Right atrium auricular region (tissue), 2 donors: ENCODE measurements at regions not wholly inside any gene's neighbourhood (a gene's known extent, or its start where the extent isn't known, plus 50 kb on each side); places are given as distances from the start of the nearest gene placed in this dataset.

Experiments
- DNase-seq: peaks from one replicate; pipeline ENCODE4 v3.0.0-alpha.2; 2019; ENCODE audit warnings: low spot score
- H3K27ac ChIP-seq, 2 donors: fragments of 200-600 bp; sonication (generic); 1 replicate in 1 of 2; 2 replicates in 1 of 2; pipeline ENCODE4 v1.5.1; 2016 to 2019
- H3K27me3 ChIP-seq, 2 donors: fragments of 200-600 bp; sonication (generic); one replicate each; pipeline versions ENCODE4 v1.5.1 to v1.6.0; 2017 to 2019
- H3K36me3 ChIP-seq: fragments of 200-600 bp; sonication (generic); one replicate; pipeline ENCODE4 v1.5.1; 2016
- H3K4me1 ChIP-seq, 2 donors: fragments of 200-600 bp; sonication (generic); one replicate each; pipeline versions ENCODE4 v1.5.1 to v1.6.0; 2017 to 2019
- H3K4me3 ChIP-seq, 2 donors: fragments of 200-600 bp; sonication (generic); 1 replicate in 1 of 2; 2 replicates in 1 of 2; pipeline ENCODE4 v1.5.1; 2017 to 2019; ENCODE audit warnings: mild to moderate bottlenecking in 1 of 2, moderate library complexity in 1 of 2
- H3K9me3 ChIP-seq, 2 donors: fragments of 200-600 bp; sonication (generic); one replicate each; pipeline ENCODE4 v1.5.1; 2019
- CTCF ChIP-seq, 2 donors: fragments of 200-600 bp; sonication (generic); IDR thresholded peaks; one replicate each; pipeline ENCODE4 v1.5.1; 2019; ENCODE audit warnings: antibody characterized with exemption in 2 of 2

- no peak for DNase-seq
- no peaks in the 10 kb centered on the region for H3K4me1 ChIP-seq
- no peak for TF ChIP-seq CTCF (IDR thresholded peaks at IDR 0.05)
These were observed 71.1 kb upstream of the SH3PXD2B start for GRCh38 chr5:172525307-172525995.

DNA sequence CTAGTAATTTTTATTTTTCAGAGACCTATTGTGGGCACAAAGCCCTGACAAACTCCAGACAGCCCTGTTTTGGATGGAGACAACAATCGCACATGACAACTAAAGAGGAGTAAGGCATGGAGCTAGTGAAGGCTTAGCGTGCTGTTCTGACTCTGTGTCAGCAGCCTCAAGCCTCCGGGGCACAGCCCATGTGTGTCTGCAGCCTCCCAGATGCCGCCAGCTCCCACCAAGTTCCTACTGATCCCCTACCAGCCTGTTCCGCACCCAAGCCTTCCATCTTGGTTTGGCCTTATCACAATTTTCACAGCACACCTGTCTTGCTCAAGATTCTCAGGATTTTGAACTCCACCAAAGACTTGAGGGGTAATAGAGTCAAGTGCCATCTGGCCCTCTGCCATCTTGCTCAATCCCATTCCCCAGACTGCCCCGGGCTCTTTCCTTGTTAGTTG, 70.3 kb upstream of the SH3PXD2B start:
- no peaks in the 10 kb centered on the region for H3K27me3 ChIP-seq
- DNase-seq, result peak; percentile 56
- H3K4me3 ChIP-seq, result no peak overlapping the region
- H3K27ac ChIP-seq, result no peak overlapping the region
- H3K36me3 ChIP-seq, result no peaks in the 10 kb centered on the region
- H3K9me3 ChIP-seq, result peaks cover 0 to 28% of the 10 kb centered on the region in 2 donors
- no peak for TF ChIP-seq CTCF (IDR thresholded peaks at IDR 0.05)
- no peaks in the 10 kb centered on the region for H3K4me1 ChIP-seq

More at GRCh38 chr5:172525307-172525995, 71.1 kb upstream of the SH3PXD2B start:
- Histone ChIP-seq H3K4me3 (no peak overlapping the region), H3K36me3 (no peaks in the 10 kb centered on the region), H3K27ac (no peak overlapping the region), H3K9me3 (peaks cover 0 to 19% of the 10 kb centered on the region in 2 donors), H3K27me3 (no peaks in the 10 kb centered on the region)

- DNase-seq, result peak; percentile 46
- Histone ChIP-seq H3K27me3 (no peaks in the 10 kb centered on the region), H3K36me3 (no peaks in the 10 kb centered on the region), H3K4me1 (no peaks in the 10 kb centered on the region), H3K27ac (no peak overlapping the region), H3K9me3 (peaks cover 0 to 37% of the 10 kb centered on the region in 2 donors), H3K4me3 (no peak overlapping the region)
- TF ChIP-seq CTCF (IDR thresholded peaks at IDR 0.05), result no peak
These were observed 68.9 kb upstream of the SH3PXD2B start for GRCh38 chr5:172523146-172523745.

DNA sequence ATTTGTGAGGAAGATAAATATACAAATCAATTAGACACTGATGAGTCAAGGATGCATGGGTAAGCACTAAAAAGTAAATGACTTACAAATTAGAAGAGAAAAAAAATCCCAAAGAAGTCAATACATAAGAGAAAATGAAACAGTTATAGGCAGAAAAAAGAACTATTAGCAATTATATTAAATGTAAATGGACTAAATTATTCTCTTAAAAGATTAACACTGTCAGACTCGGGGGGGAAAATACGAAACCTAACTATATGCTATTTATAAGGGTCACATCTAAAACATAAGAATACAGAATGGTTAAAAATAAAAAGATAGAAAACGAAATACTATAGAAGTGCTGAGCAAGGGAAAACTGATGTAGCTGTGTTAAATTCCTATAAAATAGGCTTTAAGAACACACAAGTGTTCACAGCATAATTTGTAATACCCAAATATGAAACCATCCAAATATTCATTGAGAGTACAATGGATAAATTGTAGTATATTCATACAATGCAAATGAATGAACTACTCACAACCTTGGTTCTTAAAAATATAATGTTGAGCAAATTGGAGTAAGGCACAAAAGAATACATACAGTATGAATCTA, 67.1 kb upstream of the SH3PXD2B start:
- peaks cover 0 to 37% of the 10 kb centered on the region in 2 donors for H3K9me3 ChIP-seq
- no peaks in the 10 kb centered on the region for H3K36me3 ChIP-seq
- no peaks in the 10 kb centered on the region for H3K4me1 ChIP-seq
- no peaks in the 10 kb centered on the region for H3K27me3 ChIP-seq
- no peak overlapping the region for H3K27ac ChIP-seq
- DNase-seq, result no peak
- TF ChIP-seq CTCF (IDR thresholded peaks at IDR 0.05), result no peak
- H3K4me3 ChIP-seq, result no peak overlapping the region

DNA sequence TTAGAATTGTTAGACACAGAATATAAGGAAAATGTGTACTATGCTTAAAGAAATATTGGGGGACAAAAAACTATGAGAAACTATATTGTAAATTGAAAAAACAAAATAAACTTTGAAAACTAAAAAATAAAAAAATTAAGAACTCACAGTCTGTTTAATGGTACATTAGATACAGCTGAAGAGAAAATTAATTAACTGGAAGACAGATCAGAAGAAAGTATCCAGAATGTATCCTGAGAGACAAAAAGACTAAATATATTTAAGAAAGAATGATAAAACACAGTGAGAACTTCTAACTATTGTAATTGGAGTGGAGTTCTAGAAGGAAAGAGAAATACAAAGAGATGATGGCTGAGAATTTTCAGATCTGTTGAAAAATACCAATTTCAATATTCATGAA, 57.6 kb upstream of the SH3PXD2B start:
- no peaks in the 10 kb centered on the region for H3K27me3 ChIP-seq
- no peak for TF ChIP-seq CTCF (IDR thresholded peaks at IDR 0.05)
- peaks cover 0 to 27% of the 10 kb centered on the region in 2 donors for H3K9me3 ChIP-seq
- H3K27ac ChIP-seq, result no peak overlapping the region
- H3K4me3 ChIP-seq, result no peak overlapping the region
- peaks cover 0 to 13% of the 10 kb centered on the region in 2 donors for H3K4me1 ChIP-seq
- H3K36me3 ChIP-seq, result no peaks in the 10 kb centered on the region
- no peak for DNase-seq
